HG02588 (cell line): ENCODE measurements at regions not wholly inside any gene's neighbourhood (a gene's known extent, or its start where the extent isn't known, plus 50 kb on each side); places are given as distances from the start of the nearest gene placed in this dataset.
"Not testable (repeated sequence)": the region's sequence is repeated elsewhere in the genome, so short reads cannot be mapped to it uniquely, and the experiment has no call there.

Experiments used
- ATAC-seq: cut with Tn5 transposase; IDR thresholded peaks from one replicate; pipeline ENCODE4 v1.9.1; 2021; ENCODE audit warnings: mild to moderate bottlenecking, moderate library complexity; ENCODE audit not compliant: unreplicated experiment

GRCh38 chr5:109630093-109630492, 59.6 kb upstream of the MAN2A1 start:
- ATAC-seq: no peak

- ATAC-seq: no peak
These were observed 61.1 kb upstream of the MAN2A1 start for GRCh38 chr5:109628591-109628990.

- not testable (repeated sequence) for ATAC-seq
These were observed 68.5 kb upstream of the MAN2A1 start for GRCh38 chr5:109621266-109621665.

- no peak for ATAC-seq
These were observed 69.1 kb upstream of the MAN2A1 start for GRCh38 chr5:109620651-109621050.

GRCh38 chr5:109619606-109620005, 70.1 kb upstream of the MAN2A1 start:
- no peak for ATAC-seq

GRCh38 chr5:109619021-109619460, 70.7 kb upstream of the MAN2A1 start:
- no peak for ATAC-seq

GRCh38 chr5:109614981-109615380, 74.7 kb upstream of the MAN2A1 start:
- no peak for ATAC-seq

- no peak for ATAC-seq
These were observed 75.4 kb upstream of the MAN2A1 start for GRCh38 chr5:109614301-109614700.

- no peak for ATAC-seq
These were observed 77.3 kb upstream of the MAN2A1 start for GRCh38 chr5:109612278-109612905.

GRCh38 chr5:109611505-109611904, 78.2 kb upstream of the MAN2A1 start:
- ATAC-seq: no peak

- no peak for ATAC-seq
These were observed 78.7 kb upstream of the MAN2A1 start for GRCh38 chr5:109611061-109611460.

- no peak for ATAC-seq
These were observed 79.1 kb upstream of the MAN2A1 start for GRCh38 chr5:109610581-109610980.

GRCh38 chr5:109605207-109605730, 84.5 kb upstream of the MAN2A1 start:
- no peak for ATAC-seq

- ATAC-seq: no peak
These were observed 85.0 kb upstream of the MAN2A1 start for GRCh38 chr5:109604758-109605157.

GRCh38 chr5:109601736-109602135, 88.0 kb upstream of the MAN2A1 start:
- no peak for ATAC-seq

GRCh38 chr5:109597893-109598292, 91.8 kb upstream of the MAN2A1 start:
- no peak for ATAC-seq

GRCh38 chr5:109594217-109594616, 95.5 kb upstream of the MAN2A1 start:
- ATAC-seq: no peak

- no peak for ATAC-seq
These were observed 98.9 kb upstream of the MAN2A1 start for GRCh38 chr5:109590799-109591198.

GRCh38 chr5:109589986-109590385, 99.7 kb upstream of the MAN2A1 start:
- ATAC-seq: no peak

- no peak for ATAC-seq
These were observed 100.5 kb upstream of the MAN2A1 start for GRCh38 chr5:109589239-109589638.

- no peak for ATAC-seq
These were observed 101.3 kb upstream of the MAN2A1 start for GRCh38 chr5:109588281-109589035.

GRCh38 chr5:109584986-109585599, 104.6 kb upstream of the MAN2A1 start:
- ATAC-seq: no peak
